GM12878 (cell line): ENCODE measurements at regions not wholly inside any gene's neighbourhood (a gene's known extent, or its start where the extent isn't known, plus 50 kb on each side); places are given as distances from the start of the nearest gene placed in this dataset.

Experiments used
- ATAC-seq: fragments of 200-7000 bp; cut with Tn5 transposase; 3 replicates; pipeline ENCODE4 v1.9.1; 2020; ENCODE audit warnings: mild to moderate bottlenecking, moderate library complexity
- BruUV-seq: library from RNA; stranded (reverse); fragments of 400-500 nt; replicated peaks from 2 replicates; lab custom pipeline; 2021; lab: Mats Ljungman, UMichigan
- CTCF ChIA-PET: fragments of 300-600 bp; sonication (Branson Sonifier 250); formaldehyde crosslinking; extraction: SDS; loops from one replicate; lab custom pipeline; 2021; ENCODE audit warnings: inconsistent platforms; lab: Yijun Ruan, JAX
- POLR2A ChIA-PET: fragments of 350-600 bp; formaldehyde crosslinking; extraction: SDS; loops from one replicate; lab custom pipeline; 2021; ENCODE audit warnings: inconsistent platforms; lab: Charles Lee
- RAD21 ChIA-PET: fragments of 300-600 bp; sonication (Branson Sonifier 250); formaldehyde crosslinking; loops from one replicate; lab custom pipeline; 2023; ENCODE audit warnings: antibody characterized with exemption; ENCODE audit not compliant: unreplicated experiment; lab: Charles Lee
- SMC1A ChIA-PET: fragments of 300-600 bp; sonication (Branson Sonifier 250); formaldehyde crosslinking; loops from one replicate; lab custom pipeline; 2023; ENCODE audit not compliant: unreplicated experiment, uncharacterized antibody; lab: Charles Lee
- DNase-seq: peaks from one replicate; pipeline ENCODE4 v3.0.0-alpha.2; 2011; ENCODE audit warnings: low read depth, low spot score
- FAIRE-seq: peaks from 3 replicates; lab custom pipeline; 2011; peaks lifted over from hg19 to GRCh38; lab: Jason Lieb, UNC
- H2AFZ ChIP-seq: 2 replicates; pipeline ENCODE4 v1.6.0; 2011; ENCODE audit warnings: low read depth, low read length, control low read depth; ENCODE audit not compliant: control insufficient read depth
- H3K27ac ChIP-seq: 2 replicates; pipeline ENCODE4 v1.5.1; 2011; ENCODE audit warnings: control low read depth; ENCODE audit not compliant: control insufficient read depth, insufficient read depth
- H3K27me3 ChIP-seq, 2 experiments: replicated peaks in 1 of 2; 2 replicates each; pipeline versions ENCODE4 v1.6.0 to v1.6.1; 2011; ENCODE audit warnings: low read length in 1 of 2; ENCODE audit not compliant: control insufficient read depth in 2 of 2, insufficient read depth in 2 of 2
- H3K36me3 ChIP-seq, 2 experiments: 2 replicates each; pipeline ENCODE4 v1.5.1; 2011; ENCODE audit warnings: low read length in 1 of 2; ENCODE audit not compliant: control insufficient read depth in 2 of 2, insufficient read depth in 2 of 2
- H3K4me1 ChIP-seq: 2 replicates; pipeline ENCODE4 v1.6.1; 2011; ENCODE audit warnings: mild to moderate bottlenecking, low read length, moderate library complexity, mixed read lengths; ENCODE audit not compliant: control insufficient read depth, insufficient read depth
- H3K4me2 ChIP-seq: 2 replicates; pipeline ENCODE4 v1.6.0; 2011; ENCODE audit warnings: control low read depth; ENCODE audit not compliant: control insufficient read depth, insufficient read depth
- H3K4me3 ChIP-seq: fragments of 200-600 bp; sonication (generic); 2 replicates; pipeline ENCODE4 v1.5.1; 2016
- H3K79me2 ChIP-seq: 2 replicates; pipeline ENCODE4 v1.6.0; 2011; ENCODE audit warnings: low read length; ENCODE audit not compliant: control insufficient read depth, insufficient read depth
- H3K9ac ChIP-seq: 2 replicates; pipeline ENCODE4 v1.8.0; 2011; ENCODE audit warnings: low read length, control low read depth, mixed read lengths; ENCODE audit not compliant: control insufficient read depth, insufficient read depth
- H3K9me3 ChIP-seq: replicated peaks from 3 replicates; pipeline ENCODE4 v1.5.1; 2011; ENCODE audit warnings: mild to moderate bottlenecking, low read length; ENCODE audit not compliant: control insufficient read depth, insufficient read depth
- H4K20me1 ChIP-seq: 2 replicates; pipeline ENCODE4 v1.6.0; 2011; ENCODE audit not compliant: control insufficient read depth, insufficient read depth
- BACH1 ChIP-seq: fragments of 450-650 bp; IDR thresholded peaks from 2 replicates; pipeline ENCODE4 v1.6.1; 2017; ENCODE audit warnings: mild to moderate bottlenecking, borderline replicate concordance
- CEBPB ChIP-seq, 2 experiments: fragments of 150-350 bp in 1 of 2; IDR thresholded peaks; 2 replicates each; pipeline ENCODE4 v1.6.1; 2012 to 2014; ENCODE audit warnings: low read depth in 2 of 2, low read length in 2 of 2, borderline replicate concordance in 1 of 2, inconsistent platforms in 1 of 2
- CREM ChIP-seq: IDR thresholded peaks from 2 replicates; pipeline ENCODE4 v1.6.1; 2014; ENCODE audit warnings: antibody characterized with exemption, low read depth
- ELK1 ChIP-seq: IDR thresholded peaks from 2 replicates; pipeline ENCODE4 v1.6.1; 2012; ENCODE audit warnings: low read depth, low read length, improper control_type of control experiment
- FOXK2 ChIP-seq: fragments of 450-650 bp; IDR thresholded peaks from 2 replicates; pipeline ENCODE4 v1.6.1; 2017; ENCODE audit warnings: mild to moderate bottlenecking, moderate library complexity
- GATAD2B ChIP-seq: fragments of 450-650 bp; conservative IDR thresholded peaks from 2 replicates; pipeline ENCODE4 v1.6.1; 2017; ENCODE audit warnings: low read depth, mild to moderate bottlenecking, moderate library complexity
- IRF5 ChIP-seq: fragments of 450-650 bp; IDR thresholded peaks from 2 replicates; pipeline ENCODE4 v1.6.1; 2017; ENCODE audit warnings: borderline replicate concordance
- POLR2AphosphoS2 ChIP-seq: IDR thresholded peaks from 2 replicates; pipeline ENCODE4 v1.6.1; 2011; ENCODE audit warnings: low read depth, mild to moderate bottlenecking, low read length, improper control_type of control experiment, moderate library complexity
- RELA ChIP-seq: fragments of 450-650 bp; IDR thresholded peaks from 2 replicates; pipeline ENCODE4 v1.8.0; 2014; ENCODE audit warnings: borderline replicate concordance; ENCODE audit not compliant: partially characterized antibody
- RFX5 ChIP-seq: IDR thresholded peaks from 2 replicates; pipeline ENCODE4 v1.6.1; 2011; ENCODE audit warnings: low read depth, low read length, improper control_type of control experiment
- SMARCA5 ChIP-seq: fragments of 450-650 bp; IDR thresholded peaks from 2 replicates; pipeline ENCODE4 v1.6.1; 2017; ENCODE audit warnings: mild to moderate bottlenecking
- SRF ChIP-seq, 2 experiments: IDR thresholded peaks; 2 replicates each; pipeline ENCODE4 v1.6.1; 2011; ENCODE audit warnings: low read depth in 2 of 2, low read length in 2 of 2, mild to moderate bottlenecking in 1 of 2, moderate library complexity in 1 of 2
- TBL1XR1 ChIP-seq: IDR thresholded peaks from 2 replicates; pipeline ENCODE4 v1.6.1; 2012; ENCODE audit warnings: low read depth, low read length, improper control_type of control experiment
- YBX1 ChIP-seq: fragments of 450-650 bp; IDR thresholded peaks from 2 replicates; pipeline ENCODE4 v1.6.1; 2016; ENCODE audit warnings: antibody characterized with exemption
- ZNF622 ChIP-seq: fragments of 450-650 bp; IDR thresholded peaks from 2 replicates; pipeline ENCODE4 v1.6.1; 2017; ENCODE audit warnings: mild to moderate bottlenecking, inconsistent platforms
- WGBS: methylation state at CpG from one replicate; pipeline ENCODE4 v1.1.6; 2016; ENCODE audit warnings: low lambda C conversion rate; ENCODE audit not compliant: insufficient replicate concordance, insufficient coverage; ENCODE audit errors: missing lambda C conversion rate; 5-methylcytosine and 5-hydroxymethylcytosine counted together
- in situ Hi-C: fragments of 300-500 bp; cut with MboI; formaldehyde crosslinking; loops from 9 replicates; pipeline ENCODE4 v1.14.3; 2018; ENCODE audit warnings: mixed read lengths
- intact Hi-C: fragments of 100-400 bp; cut with micrococcal nuclease; formaldehyde crosslinking; loops from one replicate; pipeline ENCODE4 v1.14.2; 2022; ENCODE audit not compliant: unreplicated experiment

- FAIRE-seq, result no peak
Measured at GRCh38 chr16:51699686-51700396, 548.8 kb upstream of the SALL1 start.

GRCh38 chr16:51698647-51699046 lies 547.6 kb upstream of the SALL1 start:
- no peaks in the 10 kb centered on the region for H3K79me2 ChIP-seq
- no TSS peak for BruUV-seq
- H2AFZ ChIP-seq, result no peak overlapping the region
- no peak for ATAC-seq
- POLR2A ChIA-PET, result no interaction called here
- 0% methylated on average over 2 of the region's 2 CpGs for WGBS
- H3K27ac ChIP-seq, result no peak overlapping the region
- no peaks in the 10 kb centered on the region for H4K20me1 ChIP-seq
- intact Hi-C loops, result no loop called here
- no peak for FAIRE-seq
- in situ Hi-C loops, result no loop called here
- SMC1A ChIA-PET, result no interaction called here
- H3K4me2 ChIP-seq, result no peak overlapping the region
- H3K27me3 ChIP-seq, result no peaks in the 10 kb centered on the region
- RAD21 ChIA-PET, result no interaction called here
- CTCF ChIA-PET, result no interaction called here
- H3K4me1 ChIP-seq, result no peaks in the 10 kb centered on the region
- DNase-seq, result no peak
- H3K36me3 ChIP-seq, result no peaks in the 10 kb centered on the region
- H3K4me3 ChIP-seq, result no peak overlapping the region
- H3K9ac ChIP-seq, result no peak overlapping the region
- no peaks in the 10 kb centered on the region for H3K9me3 ChIP-seq
- no peak for TF ChIP-seq CEBPB (IDR thresholded peaks at IDR 0.05; ENCODE audit: borderline replicate concordance in 1 of 2, low read depth in 2 of 2, low read length in 2 of 2)
- TF ChIP-seq ZNF622, result no peak
- TF ChIP-seq IRF5, result no peak
- TF ChIP-seq SRF (IDR thresholded peaks at IDR 0.05; ENCODE audit: low read depth in 2 of 2, low read length in 2 of 2), result no peak
- TF ChIP-seq BACH1, result no peak
- no peak for TF ChIP-seq FOXK2
- TF ChIP-seq YBX1, result no peak
- no peak for TF ChIP-seq POLR2AphosphoS2
- TF ChIP-seq SMARCA5, result no peak
- no peak for TF ChIP-seq TBL1XR1
- TF ChIP-seq RFX5, result no peak
- no peak for TF ChIP-seq RELA
- TF ChIP-seq ELK1, result no peak

More at GRCh38 chr16:51699686-51700396, 548.8 kb upstream of the SALL1 start:
- BruUV-seq, result no TSS peak
- Histone ChIP-seq H4K20me1 (no peaks in the 10 kb centered on the region), H3K36me3 (no peaks in the 10 kb centered on the region), H3K4me2 (no peak overlapping the region), H3K79me2 (no peaks in the 10 kb centered on the region), H3K27me3 (no peaks in the 10 kb centered on the region), H3K4me1 (no peaks in the 10 kb centered on the region), H3K27ac (no peak overlapping the region), H2AFZ (no peak overlapping the region), H3K4me3 (no peak overlapping the region), H3K9me3 (no peaks in the 10 kb centered on the region), H3K9ac (no peak overlapping the region)
- ChIA-PET SMC1A (interaction anchor here (1.0 to 1.2 kb wide), 2 partner anchors 9 to 126 kb away, joined by 3 read pairs; no protein-coding TSS in a partner anchor), POLR2A (no interaction called here), CTCF (interaction anchor here (0.6 kb wide), 1 partner anchor 736 kb away, joined by 3 read pairs; no protein-coding TSS in a partner anchor), RAD21 (no interaction called here)
- intact Hi-C loops, result no loop called here
- no peak for ATAC-seq
- TF ChIP-seq GATAD2B (no peak), CREM (no peak)
- WGBS, result 21% methylated on average over 5 of the region's 5 CpGs
- in situ Hi-C loops, result no loop called here
- no peak for DNase-seq
